GM23338 (cell line): ENCODE measurements at regions not wholly inside any gene's neighbourhood (a gene's known extent, or its start where the extent isn't known, plus 50 kb on each side); places are given as distances from the start of the nearest gene placed in this dataset.
A peak's percentile ranks its signal among the peaks of the same experiment; 100 is the strongest.

Experiments
- ATAC-seq: fragments of 200-7000 bp; cut with Tn5 transposase; 3 replicates; pipeline ENCODE4 v1.9.1; 2020
- DNase-seq: peaks from one replicate; pipeline ENCODE4 v3.0.0-alpha.2; 2015; ENCODE audit warnings: low spot score
- H2AFZ ChIP-seq: fragments of 200-600 bp; sonication (generic); 2 replicates; pipeline ENCODE4 v1.8.0; 2016; ENCODE audit warnings: antibody characterized with exemption, mild to moderate bottlenecking, moderate library complexity
- H3F3A ChIP-seq: fragments of 200-600 bp; sonication (generic); replicated peaks from 2 replicates; pipeline ENCODE4 v1.8.0; 2017; ENCODE audit warnings: antibody characterized with exemption, mixed run types, low read depth
- H3K27ac ChIP-seq: fragments of 200-600 bp; sonication (generic); 2 replicates; pipeline ENCODE4 v1.6.1; 2016; ENCODE audit warnings: low read depth
- H3K27me3 ChIP-seq: fragments of 200-600 bp; sonication (generic); 2 replicates; pipeline ENCODE4 v1.8.0; 2016; ENCODE audit warnings: mild to moderate bottlenecking, mixed run types, moderate library complexity; ENCODE audit not compliant: insufficient read depth
- H3K36me3 ChIP-seq: fragments of 200-600 bp; sonication (generic); 2 replicates; pipeline ENCODE4 v1.8.0; 2016; ENCODE audit warnings: mild to moderate bottlenecking; ENCODE audit not compliant: insufficient read depth
- H3K4me1 ChIP-seq: fragments of 200-600 bp; sonication (generic); 2 replicates; pipeline ENCODE4 v1.8.0; 2016; ENCODE audit warnings: mild to moderate bottlenecking, moderate library complexity; ENCODE audit not compliant: insufficient read depth
- H3K4me2 ChIP-seq: fragments of 200-600 bp; sonication (generic); 2 replicates; pipeline ENCODE4 v1.7.1; 2017; ENCODE audit warnings: mixed run types
- H3K4me3 ChIP-seq: fragments of 200-600 bp; sonication (generic); 2 replicates; pipeline ENCODE4 v1.6.1; 2016; ENCODE audit warnings: mixed run types
- H3K79me2 ChIP-seq: fragments of 200-600 bp; sonication (generic); replicated peaks from 2 replicates; pipeline ENCODE4 v1.8.0; 2017; ENCODE audit warnings: mild to moderate bottlenecking; ENCODE audit not compliant: insufficient read depth
- H3K9me2 ChIP-seq: fragments of 200-600 bp; sonication (generic); 2 replicates; pipeline ENCODE4 v1.8.0; 2017; ENCODE audit not compliant: insufficient read depth
- H4K20me1 ChIP-seq: fragments of 200-600 bp; sonication (generic); replicated peaks from 2 replicates; pipeline ENCODE4 v1.8.0; 2017; ENCODE audit warnings: mild to moderate bottlenecking; ENCODE audit not compliant: insufficient read depth
- H3K27ac Mint-ChIP-seq: 2 replicates; pipeline ENCODE4 v1.8.0; 2020; ENCODE audit warnings: inconsistent platforms, mild to moderate bottlenecking, moderate library complexity, mixed read lengths
- H3K27me3 Mint-ChIP-seq: 3 replicates; pipeline ENCODE4 v1.8.0; 2022; ENCODE audit warnings: low read depth, mild to moderate bottlenecking, moderate library complexity, mixed read lengths, inconsistent platforms; ENCODE audit not compliant: insufficient read depth, poor library complexity
- H3K36me3 Mint-ChIP-seq: 3 replicates; pipeline ENCODE4 v1.8.0; 2021; ENCODE audit warnings: low read depth, mild to moderate bottlenecking, inconsistent platforms, moderate library complexity, mixed read lengths
- H3K4me1 Mint-ChIP-seq: 3 replicates; pipeline ENCODE4 v1.8.0; 2020; ENCODE audit warnings: mild to moderate bottlenecking, inconsistent platforms, mixed read lengths
- H3K4me3 Mint-ChIP-seq: 3 replicates; pipeline ENCODE4 v1.8.0; 2021; ENCODE audit warnings: moderate library complexity, mild to moderate bottlenecking, inconsistent platforms, mixed read lengths
- H3K9me3 Mint-ChIP-seq: 3 replicates; pipeline ENCODE4 v1.8.0; 2020; ENCODE audit warnings: moderate library complexity, mild to moderate bottlenecking, inconsistent platforms, mixed read lengths
- CREB1 ChIP-seq: fragments of 250-450 bp; sonication (Bioruptor Pico); IDR thresholded peaks from 2 replicates; pipeline ENCODE4 v1.5.0; 2020; ENCODE audit warnings: low read depth, mild to moderate bottlenecking, moderate library complexity
- CTCF ChIP-seq, 2 experiments: fragments of 200-600 bp in 1 of 2; sonication (generic) in 1 of 2; conservative IDR thresholded peaks; 2 replicates each; pipeline versions ENCODE4 v1.5.1 to v1.6.1; 2016 to 2017; ENCODE audit warnings: antibody characterized with exemption in 2 of 2, low read depth in 2 of 2, mild to moderate bottlenecking in 2 of 2, moderate library complexity in 1 of 2
- EZH2 ChIP-seq: fragments of 200-600 bp; sonication (generic); IDR thresholded peaks from one replicate; pipeline ENCODE4 v1.8.0; 2017; ENCODE audit warnings: antibody characterized with exemption, mild to moderate bottlenecking, low read depth; ENCODE audit not compliant: unreplicated experiment
- EZH2phosphoT487 ChIP-seq: fragments of 200-600 bp; sonication (generic); IDR thresholded peaks from one replicate; pipeline ENCODE4 v1.8.1; 2018; ENCODE audit warnings: antibody characterized with exemption; ENCODE audit not compliant: unreplicated experiment
- JUNB ChIP-seq: IDR thresholded peaks from one replicate; pipeline ENCODE4 v1.6.1; 2016; ENCODE audit warnings: antibody characterized with exemption; ENCODE audit not compliant: unreplicated experiment
- NANOG ChIP-seq: IDR thresholded peaks from 2 replicates; pipeline ENCODE4 v1.6.1; 2016; ENCODE audit warnings: antibody characterized with exemption, borderline replicate concordance
- POLR2AphosphoS5 ChIP-seq: IDR thresholded peaks from 2 replicates; pipeline ENCODE4 v1.6.1; 2016; ENCODE audit warnings: antibody characterized with exemption, low read depth
- STAT1 ChIP-seq: IDR thresholded peaks from one replicate; pipeline ENCODE4 v1.6.1; 2016; ENCODE audit warnings: antibody characterized with exemption; ENCODE audit not compliant: unreplicated experiment
- ZNF331 ChIP-seq: fragments of 250-450 bp; sonication (Bioruptor Pico); IDR thresholded peaks from 2 replicates; pipeline ENCODE4 v1.5.0; 2020; ENCODE audit warnings: low read depth, mild to moderate bottlenecking, moderate library complexity
- TF ChIP-seq, protein P1 (sequence below): IDR thresholded peaks from 2 replicates; pipeline ENCODE4 v1.6.1; 2016; ENCODE audit warnings: antibody characterized with exemption
- TF ChIP-seq, protein P2 (sequence below): IDR thresholded peaks from one replicate; pipeline ENCODE4 v1.6.1; 2018; ENCODE audit warnings: antibody characterized with exemption; ENCODE audit not compliant: unreplicated experiment
- TF ChIP-seq, protein P3 (sequence below): fragments of 250-450 bp; sonication (Bioruptor Pico); IDR thresholded peaks from 2 replicates; pipeline ENCODE4 v1.5.0; 2020; ENCODE audit warnings: mild to moderate bottlenecking, moderate library complexity

DNA sequence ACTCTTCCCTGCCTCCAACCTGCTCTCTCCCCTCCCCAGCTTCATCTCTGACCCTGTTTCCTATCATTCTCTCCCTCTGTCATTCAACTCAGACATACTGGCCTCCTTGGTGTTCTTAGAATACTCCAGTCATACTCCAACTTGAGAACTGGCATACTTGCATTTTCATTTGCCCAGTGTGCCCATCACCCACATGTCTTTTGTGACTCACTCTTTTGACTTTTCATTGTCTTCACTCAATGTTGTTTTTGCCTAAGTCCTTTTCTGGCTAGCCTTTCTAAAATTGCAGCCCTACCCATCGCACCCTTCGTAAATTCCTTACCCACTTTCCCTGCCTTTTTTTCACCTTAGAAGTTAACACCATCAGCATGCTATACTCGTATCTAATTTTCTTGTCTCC is 77.0 kb upstream of the CD2AP start:
- H3K4me1 Mint-ChIP-seq = peaks cover 15% of the 10 kb centered on the region

More for the DNA sequence above, 77.0 kb upstream of the CD2AP start:
- ATAC-seq (no peak), DNase-seq (no peak)
- H3K9me2 ChIP-seq = peaks cover 7% of the 10 kb centered on the region
- no peaks in the 10 kb centered on the region for H3K36me3 ChIP-seq
- no peaks in the 10 kb centered on the region for H3K79me2 ChIP-seq
- no peak overlapping the region for H3K27ac ChIP-seq
- 0 out of 2 replicates have a peak overlapping the region, but pooled peaks have one; percentile 35 for H2AFZ ChIP-seq
- Mint-ChIP-seq H3K27me3 (no peaks in the 10 kb centered on the region), H3K9me3 (no peaks in the 10 kb centered on the region), H3K27ac (no peak overlapping the region), H3K36me3 (no peaks in the 10 kb centered on the region), H3K4me3 (no peak overlapping the region)
- peaks cover 8% of the 10 kb centered on the region for H3K4me1 ChIP-seq
- no peak overlapping the region for H3K4me3 ChIP-seq
- H4K20me1 ChIP-seq = no peaks in the 10 kb centered on the region
- no peak overlapping the region for H3K4me2 ChIP-seq
- TF ChIP-seq NANOG (no peak), ZNF331 (CRISPR knock-in tag) (no peak), CREB1 (CRISPR knock-in tag) (no peak), EZH2 (no peak), EZH2phosphoT487 (no peak), POLR2AphosphoS5 (no peak), CTCF (conservative IDR thresholded peaks at IDR 0.05; ENCODE audit: low read depth in 2 of 2) (no peak), STAT1 (no peak), JUNB (no peak)
- TF ChIP-seq, protein P1, sequence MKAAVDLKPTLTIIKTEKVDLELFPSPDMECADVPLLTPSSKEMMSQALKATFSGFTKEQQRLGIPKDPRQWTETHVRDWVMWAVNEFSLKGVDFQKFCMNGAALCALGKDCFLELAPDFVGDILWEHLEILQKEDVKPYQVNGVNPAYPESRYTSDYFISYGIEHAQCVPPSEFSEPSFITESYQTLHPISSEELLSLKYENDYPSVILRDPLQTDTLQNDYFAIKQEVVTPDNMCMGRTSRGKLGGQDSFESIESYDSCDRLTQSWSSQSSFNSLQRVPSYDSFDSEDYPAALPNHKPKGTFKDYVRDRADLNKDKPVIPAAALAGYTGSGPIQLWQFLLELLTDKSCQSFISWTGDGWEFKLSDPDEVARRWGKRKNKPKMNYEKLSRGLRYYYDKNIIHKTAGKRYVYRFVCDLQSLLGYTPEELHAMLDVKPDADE = no peak
- TF ChIP-seq, protein P2, sequence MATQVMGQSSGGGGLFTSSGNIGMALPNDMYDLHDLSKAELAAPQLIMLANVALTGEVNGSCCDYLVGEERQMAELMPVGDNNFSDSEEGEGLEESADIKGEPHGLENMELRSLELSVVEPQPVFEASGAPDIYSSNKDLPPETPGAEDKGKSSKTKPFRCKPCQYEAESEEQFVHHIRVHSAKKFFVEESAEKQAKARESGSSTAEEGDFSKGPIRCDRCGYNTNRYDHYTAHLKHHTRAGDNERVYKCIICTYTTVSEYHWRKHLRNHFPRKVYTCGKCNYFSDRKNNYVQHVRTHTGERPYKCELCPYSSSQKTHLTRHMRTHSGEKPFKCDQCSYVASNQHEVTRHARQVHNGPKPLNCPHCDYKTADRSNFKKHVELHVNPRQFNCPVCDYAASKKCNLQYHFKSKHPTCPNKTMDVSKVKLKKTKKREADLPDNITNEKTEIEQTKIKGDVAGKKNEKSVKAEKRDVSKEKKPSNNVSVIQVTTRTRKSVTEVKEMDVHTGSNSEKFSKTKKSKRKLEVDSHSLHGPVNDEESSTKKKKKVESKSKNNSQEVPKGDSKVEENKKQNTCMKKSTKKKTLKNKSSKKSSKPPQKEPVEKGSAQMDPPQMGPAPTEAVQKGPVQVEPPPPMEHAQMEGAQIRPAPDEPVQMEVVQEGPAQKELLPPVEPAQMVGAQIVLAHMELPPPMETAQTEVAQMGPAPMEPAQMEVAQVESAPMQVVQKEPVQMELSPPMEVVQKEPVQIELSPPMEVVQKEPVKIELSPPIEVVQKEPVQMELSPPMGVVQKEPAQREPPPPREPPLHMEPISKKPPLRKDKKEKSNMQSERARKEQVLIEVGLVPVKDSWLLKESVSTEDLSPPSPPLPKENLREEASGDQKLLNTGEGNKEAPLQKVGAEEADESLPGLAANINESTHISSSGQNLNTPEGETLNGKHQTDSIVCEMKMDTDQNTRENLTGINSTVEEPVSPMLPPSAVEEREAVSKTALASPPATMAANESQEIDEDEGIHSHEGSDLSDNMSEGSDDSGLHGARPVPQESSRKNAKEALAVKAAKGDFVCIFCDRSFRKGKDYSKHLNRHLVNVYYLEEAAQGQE = no peak
- TF ChIP-seq, protein P3, sequence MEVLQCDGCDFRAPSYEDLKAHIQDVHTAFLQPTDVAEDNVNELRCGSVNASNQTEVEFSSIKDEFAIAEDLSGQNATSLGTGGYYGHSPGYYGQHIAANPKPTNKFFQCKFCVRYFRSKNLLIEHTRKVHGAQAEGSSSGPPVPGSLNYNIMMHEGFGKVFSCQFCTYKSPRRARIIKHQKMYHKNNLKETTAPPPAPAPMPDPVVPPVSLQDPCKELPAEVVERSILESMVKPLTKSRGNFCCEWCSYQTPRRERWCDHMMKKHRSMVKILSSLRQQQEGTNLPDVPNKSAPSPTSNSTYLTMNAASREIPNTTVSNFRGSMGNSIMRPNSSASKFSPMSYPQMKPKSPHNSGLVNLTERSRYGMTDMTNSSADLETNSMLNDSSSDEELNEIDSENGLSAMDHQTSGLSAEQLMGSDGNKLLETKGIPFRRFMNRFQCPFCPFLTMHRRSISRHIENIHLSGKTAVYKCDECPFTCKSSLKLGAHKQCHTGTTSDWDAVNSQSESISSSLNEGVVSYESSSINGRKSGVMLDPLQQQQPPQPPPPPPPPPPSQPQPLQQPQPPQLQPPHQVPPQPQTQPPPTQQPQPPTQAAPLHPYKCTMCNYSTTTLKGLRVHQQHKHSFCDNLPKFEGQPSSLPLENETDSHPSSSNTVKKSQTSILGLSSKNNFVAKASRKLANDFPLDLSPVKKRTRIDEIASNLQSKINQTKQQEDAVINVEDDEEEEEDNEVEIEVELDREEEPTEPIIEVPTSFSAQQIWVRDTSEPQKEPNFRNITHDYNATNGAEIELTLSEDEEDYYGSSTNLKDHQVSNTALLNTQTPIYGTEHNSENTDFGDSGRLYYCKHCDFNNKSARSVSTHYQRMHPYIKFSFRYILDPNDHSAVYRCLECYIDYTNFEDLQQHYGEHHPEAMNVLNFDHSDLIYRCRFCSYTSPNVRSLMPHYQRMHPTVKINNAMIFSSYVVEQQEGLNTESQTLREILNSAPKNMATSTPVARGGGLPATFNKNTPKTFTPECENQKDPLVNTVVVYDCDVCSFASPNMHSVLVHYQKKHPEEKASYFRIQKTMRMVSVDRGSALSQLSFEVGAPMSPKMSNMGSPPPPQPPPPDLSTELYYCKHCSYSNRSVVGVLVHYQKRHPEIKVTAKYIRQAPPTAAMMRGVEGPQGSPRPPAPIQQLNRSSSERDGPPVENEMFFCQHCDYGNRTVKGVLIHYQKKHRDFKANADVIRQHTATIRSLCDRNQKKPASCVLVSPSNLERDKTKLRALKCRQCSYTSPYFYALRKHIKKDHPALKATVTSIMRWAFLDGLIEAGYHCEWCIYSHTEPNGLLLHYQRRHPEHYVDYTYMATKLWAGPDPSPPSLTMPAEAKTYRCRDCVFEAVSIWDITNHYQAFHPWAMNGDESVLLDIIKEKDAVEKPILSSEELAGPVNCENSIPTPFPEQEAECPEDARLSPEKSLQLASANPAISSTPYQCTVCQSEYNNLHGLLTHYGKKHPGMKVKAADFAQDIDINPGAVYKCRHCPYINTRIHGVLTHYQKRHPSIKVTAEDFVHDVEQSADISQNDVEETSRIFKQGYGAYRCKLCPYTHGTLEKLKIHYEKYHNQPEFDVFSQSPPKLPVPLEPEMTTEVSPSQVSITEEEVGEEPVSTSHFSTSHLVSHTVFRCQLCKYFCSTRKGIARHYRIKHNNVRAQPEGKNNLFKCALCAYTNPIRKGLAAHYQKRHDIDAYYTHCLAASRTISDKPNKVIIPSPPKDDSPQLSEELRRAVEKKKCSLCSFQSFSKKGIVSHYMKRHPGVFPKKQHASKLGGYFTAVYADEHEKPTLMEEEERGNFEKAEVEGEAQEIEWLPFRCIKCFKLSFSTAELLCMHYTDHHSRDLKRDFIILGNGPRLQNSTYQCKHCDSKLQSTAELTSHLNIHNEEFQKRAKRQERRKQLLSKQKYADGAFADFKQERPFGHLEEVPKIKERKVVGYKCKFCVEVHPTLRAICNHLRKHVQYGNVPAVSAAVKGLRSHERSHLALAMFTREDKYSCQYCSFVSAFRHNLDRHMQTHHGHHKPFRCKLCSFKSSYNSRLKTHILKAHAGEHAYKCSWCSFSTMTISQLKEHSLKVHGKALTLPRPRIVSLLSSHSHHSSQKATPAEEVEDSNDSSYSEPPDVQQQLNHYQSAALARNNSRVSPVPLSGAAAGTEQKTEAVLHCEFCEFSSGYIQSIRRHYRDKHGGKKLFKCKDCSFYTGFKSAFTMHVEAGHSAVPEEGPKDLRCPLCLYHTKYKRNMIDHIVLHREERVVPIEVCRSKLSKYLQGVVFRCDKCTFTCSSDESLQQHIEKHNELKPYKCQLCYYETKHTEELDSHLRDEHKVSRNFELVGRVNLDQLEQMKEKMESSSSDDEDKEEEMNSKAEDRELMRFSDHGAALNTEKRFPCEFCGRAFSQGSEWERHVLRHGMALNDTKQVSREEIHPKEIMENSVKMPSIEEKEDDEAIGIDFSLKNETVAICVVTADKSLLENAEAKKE (CRISPR knock-in tag) = no peak
- no peaks in the 10 kb centered on the region for H3F3A ChIP-seq
- no peaks in the 10 kb centered on the region for H3K27me3 ChIP-seq
